HG03469 (cell line): ENCODE measurements at regions not wholly inside any gene's neighbourhood (a gene's known extent, or its start where the extent isn't known, plus 50 kb on each side); places are given as distances from the start of the nearest gene placed in this dataset.

Experiments used
- ATAC-seq: cut with Tn5 transposase; IDR thresholded peaks from one replicate; pipeline ENCODE4 v1.9.1; 2021; ENCODE audit warnings: mild to moderate bottlenecking, moderate library complexity, moderate number of reproducible peaks; ENCODE audit not compliant: unreplicated experiment

DNA sequence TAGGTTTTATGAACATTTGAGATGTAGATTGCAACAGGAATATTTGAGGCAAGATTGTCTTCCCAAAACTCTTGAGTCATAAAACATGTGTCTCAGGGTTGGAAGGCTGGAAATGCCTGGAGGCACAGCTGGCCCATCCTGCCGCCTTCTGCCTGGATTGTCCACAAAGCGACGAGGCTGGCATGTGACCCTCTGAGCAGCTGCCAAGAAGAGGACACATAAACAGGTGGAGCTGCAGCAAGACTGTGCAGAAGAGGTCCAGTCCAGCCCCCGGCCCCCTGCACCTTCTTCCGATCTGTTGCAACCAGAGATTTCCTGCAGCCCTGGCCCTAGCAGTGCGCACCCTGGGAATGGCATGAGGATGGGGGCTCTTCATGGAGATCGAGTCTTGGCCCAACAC lies 101.9 kb upstream of the BCOR start:
- ATAC-seq = no peak

DNA sequence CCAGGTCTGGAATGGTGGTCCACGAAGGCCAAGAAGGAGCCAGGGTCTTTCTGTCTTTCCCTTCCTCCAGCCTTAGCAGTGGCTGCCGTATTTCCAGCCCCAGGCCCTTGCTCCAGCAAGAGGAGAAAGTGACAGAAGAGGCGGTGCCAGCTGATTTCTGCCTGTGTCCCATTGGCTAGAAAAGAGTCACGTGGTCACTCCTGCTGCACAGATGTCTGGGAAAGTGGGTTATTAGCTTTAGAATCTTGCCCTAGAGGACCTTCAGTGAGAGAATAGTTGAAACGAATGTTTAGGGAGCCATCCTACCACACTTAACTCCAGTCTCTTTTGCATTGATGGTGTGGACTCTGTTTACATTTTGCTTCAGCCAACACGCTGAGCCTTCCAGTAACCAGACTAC lies 99.3 kb upstream of the BCOR start:
- no peak for ATAC-seq

DNA sequence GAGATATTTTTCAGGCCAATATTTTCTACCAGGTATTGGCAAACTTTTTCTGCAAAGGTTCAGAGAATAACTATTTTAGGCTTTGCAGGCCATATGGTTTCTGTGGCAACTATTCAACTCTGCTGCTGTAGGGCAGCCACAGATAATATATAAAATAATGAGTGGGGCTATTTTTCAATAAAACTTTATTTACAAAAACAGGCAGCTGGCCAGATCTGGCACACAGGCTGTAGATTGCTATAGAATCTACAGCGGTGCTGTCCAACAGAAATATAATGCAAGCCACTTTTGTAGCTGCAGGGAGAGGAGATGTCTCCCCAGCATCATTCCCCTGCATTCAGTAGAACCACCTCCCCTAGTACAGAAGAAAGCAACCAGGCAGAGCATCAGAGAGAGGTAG lies 97.6 kb upstream of the BCOR start:
- ATAC-seq = no peak

DNA sequence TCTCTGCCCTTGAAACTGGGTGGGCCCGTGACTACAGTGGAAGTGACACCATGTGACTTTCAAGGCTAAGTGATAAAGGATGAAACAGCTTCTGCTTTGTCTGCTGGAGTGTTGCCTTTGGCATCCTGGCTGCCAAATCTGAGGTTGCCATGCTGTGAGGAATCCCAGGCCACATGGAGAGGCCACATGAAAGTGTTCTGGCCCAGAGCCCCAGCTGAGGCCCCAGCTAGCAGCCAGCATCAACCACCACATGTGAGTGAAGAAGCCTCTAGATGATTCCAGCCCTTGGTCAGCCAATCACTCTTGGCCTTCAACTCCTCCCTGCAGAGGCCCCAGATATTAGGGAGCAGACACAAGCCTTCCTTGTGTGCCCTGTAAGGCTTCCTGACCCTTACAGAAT lies 94.4 kb upstream of the BCOR start:
- no peak for ATAC-seq

DNA sequence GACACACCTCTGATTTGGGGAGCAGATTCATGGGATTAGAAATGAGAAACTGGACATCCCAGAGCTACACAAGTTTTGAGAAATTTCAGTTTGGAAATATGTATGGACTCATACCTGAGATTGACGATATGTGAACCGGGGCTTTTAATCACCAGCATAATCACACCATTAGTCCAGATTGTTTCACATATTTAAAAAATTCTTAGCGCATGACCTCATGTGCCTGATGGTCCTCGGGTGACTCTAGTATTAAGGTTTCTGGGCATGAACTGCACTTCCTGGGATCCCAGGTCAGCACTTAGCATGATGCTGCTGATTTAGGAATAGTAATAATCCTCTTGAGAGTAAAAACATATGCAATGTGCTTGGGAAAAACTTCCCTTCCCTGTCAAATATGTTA lies 91.9 kb upstream of the BCOR start:
- no peak for ATAC-seq

DNA sequence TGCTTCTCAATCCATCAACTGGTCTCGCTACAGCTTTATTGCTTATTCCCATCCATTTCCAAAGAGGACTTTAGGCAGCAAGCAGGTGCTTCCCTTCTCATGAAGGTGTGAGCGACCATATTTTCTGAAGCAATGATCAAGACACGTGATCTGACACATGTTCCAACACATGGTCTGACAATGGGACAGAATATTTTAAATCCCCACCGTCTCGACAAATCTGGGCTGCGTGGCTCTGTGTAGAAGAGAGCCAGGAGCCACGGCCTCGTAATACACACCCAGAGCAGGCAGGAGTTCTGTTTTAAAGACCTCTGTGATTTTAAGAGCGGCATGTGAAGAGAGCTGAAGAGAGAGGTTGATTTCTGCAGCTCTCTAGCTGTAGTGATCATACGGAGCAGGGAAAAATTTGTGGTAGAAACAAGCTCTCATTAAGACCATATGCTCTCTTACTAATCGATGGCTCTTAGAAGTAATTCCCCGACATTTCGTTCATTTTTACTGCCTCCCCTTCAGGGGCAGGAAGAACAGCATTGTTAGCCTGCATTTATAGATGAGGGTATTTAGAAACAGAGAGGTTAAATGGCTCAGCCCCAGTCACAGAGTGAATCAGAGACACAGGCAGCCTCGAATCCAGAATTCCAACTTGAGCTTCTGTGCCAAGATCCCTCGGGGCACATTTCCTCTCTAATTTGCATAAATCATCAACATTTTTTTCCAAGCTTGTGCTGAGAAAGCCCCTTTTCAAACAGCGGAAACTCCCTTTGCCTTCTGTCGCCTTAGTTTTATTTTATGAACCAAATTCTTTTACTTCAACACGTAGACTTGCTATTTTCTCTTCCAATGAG lies 91.0 kb upstream of the BCOR start:
- no peak for ATAC-seq

DNA sequence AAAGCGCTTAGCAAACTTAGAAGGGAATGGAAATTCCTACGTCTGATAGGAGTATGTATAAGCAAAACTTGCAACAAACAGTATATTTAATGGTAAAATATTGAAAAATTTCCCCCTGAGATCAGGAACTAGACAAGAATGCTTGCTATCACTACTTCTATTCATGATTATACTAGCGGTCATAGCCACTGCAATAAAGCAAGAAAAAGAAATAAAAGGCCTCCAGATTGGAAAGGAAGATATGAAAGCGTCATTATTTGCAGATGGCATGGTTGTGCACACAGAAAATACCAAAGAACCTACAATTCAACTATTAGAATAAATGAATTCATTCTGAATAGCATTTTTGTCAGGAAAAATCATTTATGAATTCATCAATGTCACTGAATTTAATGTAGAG lies 87.2 kb upstream of the BCOR start:
- ATAC-seq = no peak

DNA sequence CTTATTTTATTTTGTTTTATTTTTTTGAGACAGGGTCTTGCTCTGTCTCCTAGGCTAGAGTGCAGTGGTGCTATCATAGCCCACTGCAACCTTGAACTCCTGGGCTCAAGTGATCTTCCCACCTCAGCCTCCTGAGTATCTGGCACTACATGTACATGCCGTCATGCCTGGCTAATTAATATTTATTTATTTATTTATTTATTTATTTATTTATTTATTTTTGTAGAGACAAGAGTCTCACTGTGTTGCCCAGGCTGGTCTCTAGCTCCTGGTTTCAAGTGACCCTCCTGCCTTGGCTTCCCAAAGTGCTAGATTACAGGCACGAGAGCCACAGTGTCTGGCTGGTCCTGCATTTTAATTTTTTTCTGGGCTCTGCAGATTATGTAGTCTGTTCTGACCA lies 84.9 kb upstream of the BCOR start:
- ATAC-seq = no peak

DNA sequence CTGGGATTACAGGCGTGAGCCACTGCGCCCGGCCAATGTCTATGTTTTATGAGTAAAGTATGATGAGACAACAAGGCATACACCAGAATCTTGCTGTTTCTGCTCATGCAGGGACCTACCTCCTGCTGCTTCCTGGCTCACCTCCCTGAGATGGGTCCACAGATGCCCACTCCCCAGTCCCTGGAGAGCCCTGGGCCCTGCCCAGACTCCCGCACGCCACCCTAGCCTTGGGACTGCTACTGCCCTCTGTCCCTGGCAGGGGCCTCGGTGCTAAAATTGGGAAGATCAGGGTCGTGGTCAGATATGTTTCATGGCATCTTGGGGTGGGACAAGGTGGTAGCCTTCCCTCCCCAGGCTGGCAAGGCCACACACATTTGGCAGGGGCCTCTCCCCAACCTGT lies 84.3 kb upstream of the BCOR start:
- no peak for ATAC-seq

DNA sequence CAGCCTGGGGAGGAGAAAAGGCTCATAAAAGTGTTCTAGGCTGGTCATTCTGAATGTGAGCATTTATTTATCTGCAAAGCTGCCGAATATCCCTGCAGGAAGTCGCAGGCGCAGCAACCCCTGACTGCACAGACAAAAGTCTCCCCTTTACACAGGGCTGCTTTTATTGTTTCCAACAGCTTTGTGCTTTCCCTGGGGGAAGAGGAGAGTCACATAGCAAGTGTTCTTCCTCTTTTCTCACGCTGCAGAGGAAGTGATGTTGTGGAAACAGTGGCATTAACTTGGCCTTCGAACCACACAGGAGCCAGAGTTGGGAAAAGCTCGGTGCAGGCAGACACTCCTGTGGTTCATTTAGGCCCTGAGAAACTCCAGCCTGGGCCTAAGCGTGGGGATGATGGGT lies 81.5 kb upstream of the BCOR start:
- ATAC-seq = no peak

DNA sequence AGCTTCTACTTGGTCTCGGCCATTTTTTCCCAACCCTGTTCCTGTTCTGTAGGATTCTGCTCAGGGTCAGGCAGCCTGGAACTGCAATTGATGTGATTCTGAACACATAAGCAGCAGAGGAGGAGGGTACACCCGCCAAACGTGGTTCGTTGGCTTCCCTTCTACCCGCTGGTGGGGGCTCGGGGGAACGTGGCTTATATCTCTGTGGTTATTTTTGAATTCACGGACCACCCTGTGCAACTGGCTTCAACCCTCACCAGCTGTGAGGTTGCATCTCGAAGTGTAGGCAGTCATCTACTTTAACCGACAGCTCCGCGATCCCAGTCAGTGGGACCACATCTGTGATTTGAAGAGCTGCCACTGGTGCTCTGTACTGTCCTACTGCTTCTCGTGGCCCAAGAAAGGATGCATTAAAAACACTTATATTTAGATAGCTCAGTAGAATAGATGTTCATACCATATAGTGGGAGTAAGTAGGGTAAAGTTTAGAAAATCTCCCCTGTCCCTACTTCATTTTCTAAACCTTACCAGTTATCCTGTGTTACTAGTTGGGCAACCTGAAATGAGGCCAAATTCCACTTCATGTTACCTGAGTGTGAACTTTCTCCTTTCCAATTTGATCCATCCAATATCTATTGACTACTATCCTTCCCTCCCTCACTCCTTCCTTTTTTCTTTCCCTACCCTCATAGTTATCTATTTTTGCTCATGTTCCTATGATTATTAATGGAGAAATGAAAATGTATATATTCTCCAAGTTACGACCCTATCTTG lies 80.4 kb upstream of the BCOR start:
- ATAC-seq = no peak

DNA sequence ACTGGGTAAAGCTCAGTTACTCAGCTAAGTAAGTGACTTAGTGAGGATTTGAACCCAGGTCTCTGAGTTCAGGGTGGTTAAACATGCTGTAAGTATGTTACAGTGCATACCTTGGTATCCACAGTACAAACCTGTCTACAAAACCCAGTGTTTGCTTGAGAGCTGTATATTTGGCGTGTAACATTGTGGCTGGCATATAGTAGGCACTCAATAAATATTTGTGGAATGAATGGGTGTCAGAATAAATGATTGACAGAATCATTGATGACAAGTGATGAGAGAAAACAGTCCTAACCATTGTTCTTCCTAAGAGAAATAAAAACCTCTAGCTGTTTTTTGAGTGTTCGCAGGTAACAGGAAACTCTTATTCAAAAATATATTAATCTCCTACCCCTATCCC lies 79.7 kb upstream of the BCOR start:
- no peak for ATAC-seq

DNA sequence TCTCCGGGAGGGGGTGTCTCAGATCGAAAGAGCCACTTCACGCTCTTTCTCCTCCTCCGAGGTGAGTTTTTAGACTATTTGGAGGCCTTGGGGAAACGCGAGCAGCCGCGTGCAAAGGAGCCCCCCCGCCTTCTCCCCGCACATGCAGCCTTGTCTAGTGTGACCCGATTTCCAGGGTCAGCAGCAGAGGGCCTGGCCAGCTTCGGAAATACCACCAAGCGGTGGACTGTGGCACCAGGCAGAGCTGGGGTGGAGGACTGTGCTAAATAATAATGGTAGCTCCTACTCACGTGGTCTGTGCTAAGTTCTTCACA lies 79.3 kb upstream of the BCOR start:
- no peak for ATAC-seq

DNA sequence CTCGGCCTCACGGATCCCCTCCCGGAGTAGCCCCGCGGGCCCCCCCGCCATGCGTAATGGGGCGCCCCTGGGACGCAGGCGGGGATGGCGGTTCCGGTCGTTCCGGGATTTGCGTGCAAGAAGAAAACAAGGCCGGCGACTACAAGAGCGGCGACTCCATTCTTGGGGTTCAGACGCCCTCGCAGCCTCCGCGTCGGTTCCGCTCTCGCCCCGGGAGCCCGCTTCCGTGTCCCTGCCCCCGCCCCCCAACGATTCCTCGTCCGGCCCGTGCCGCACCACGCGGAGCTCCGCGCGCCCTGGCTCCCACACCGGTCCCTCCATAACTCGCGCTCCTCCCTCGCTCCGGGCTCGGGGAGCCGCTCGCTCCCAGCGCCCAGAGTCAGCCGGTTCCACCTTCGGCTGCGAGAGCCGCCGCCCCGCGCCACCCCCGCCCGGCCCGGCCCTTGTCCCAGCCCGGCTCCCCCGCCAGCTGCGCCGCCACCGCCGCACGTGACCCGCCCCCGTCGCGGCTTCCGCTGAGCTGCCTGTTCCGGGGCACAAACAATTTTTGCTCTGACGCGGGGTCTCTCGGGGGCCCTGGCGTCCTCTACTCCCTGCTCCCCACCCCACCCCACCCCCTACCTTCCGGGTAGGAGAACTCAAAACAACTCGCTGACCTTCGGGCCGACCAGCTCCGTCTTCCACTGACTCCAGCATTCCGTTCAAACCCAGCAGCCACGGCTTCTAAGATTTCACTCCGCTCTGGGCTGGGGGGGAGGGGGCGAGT lies 78.8 kb upstream of the BCOR start:
- no peak for ATAC-seq

DNA sequence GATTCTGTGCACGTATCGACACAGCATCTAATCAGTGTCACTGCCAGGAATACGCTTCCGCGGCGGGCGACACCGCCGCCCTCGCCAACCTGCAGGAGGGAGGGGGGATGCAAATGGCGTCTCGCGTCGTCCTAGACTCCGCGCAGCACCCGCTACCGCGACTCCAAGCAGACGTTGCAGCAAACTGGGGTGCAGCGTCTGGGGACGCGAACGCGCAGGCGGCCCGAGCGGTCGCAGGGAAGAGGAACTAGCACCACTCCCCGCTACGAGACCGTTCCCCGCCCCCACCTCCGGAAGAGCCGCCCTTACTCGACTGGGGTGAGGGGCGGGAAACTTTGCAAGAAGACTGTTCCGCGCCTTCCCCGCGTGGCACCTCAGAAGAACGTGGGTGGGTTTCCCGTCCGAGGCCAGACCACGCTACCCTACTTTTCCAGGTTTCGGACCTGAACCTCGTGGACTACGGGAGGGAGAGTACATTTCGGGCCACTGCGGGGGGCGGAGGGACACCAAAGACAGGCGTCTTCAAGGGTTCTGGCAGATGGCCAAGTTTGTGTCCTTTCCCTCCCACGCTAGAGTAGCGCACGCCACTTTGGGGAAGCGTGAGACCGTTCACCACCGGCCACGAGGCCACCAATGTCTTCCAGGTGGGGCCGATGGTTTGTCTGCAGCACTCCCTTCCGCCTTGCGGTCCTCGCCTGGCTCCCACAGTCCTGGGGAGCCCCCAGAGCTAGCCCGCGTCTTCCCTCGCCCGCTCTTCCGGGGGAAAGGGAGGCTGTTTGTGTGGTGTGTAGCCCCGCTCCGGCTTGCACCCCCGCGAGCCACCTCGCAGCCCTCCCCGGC lies 78.0 kb upstream of the BCOR start:
- ATAC-seq = no peak

DNA sequence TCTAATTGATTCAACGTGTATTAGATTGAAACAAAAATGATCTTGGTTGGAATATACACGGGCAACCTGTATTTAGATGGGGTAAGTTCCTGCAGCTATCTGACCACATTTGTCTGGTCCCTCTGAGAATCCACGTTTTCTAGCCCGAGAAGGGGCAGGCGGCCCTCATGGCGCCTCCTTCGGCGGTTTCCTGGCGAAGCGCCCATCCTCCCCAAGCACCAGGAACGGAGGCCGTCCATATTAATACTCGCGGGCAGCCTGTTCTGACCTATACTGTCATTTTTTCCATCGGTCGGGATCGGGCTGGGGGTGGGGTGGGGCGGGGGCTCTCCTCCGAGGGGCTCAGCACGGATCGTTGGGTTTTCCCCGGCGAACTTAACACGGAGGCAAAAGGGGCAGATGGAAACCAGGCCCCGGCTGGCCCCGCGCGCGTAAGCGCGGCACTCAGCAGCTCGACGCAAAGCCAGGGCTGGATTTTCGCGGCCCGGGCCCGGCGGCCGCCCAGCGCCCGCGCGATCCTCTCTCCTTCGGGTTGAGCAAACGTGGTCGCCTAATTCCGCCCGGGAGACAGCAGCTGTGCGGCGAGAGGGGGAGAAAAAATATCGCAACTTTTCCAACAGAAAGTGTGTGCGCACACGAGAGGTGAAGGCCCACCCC lies 77.2 kb upstream of the BCOR start:
- no peak for ATAC-seq

DNA sequence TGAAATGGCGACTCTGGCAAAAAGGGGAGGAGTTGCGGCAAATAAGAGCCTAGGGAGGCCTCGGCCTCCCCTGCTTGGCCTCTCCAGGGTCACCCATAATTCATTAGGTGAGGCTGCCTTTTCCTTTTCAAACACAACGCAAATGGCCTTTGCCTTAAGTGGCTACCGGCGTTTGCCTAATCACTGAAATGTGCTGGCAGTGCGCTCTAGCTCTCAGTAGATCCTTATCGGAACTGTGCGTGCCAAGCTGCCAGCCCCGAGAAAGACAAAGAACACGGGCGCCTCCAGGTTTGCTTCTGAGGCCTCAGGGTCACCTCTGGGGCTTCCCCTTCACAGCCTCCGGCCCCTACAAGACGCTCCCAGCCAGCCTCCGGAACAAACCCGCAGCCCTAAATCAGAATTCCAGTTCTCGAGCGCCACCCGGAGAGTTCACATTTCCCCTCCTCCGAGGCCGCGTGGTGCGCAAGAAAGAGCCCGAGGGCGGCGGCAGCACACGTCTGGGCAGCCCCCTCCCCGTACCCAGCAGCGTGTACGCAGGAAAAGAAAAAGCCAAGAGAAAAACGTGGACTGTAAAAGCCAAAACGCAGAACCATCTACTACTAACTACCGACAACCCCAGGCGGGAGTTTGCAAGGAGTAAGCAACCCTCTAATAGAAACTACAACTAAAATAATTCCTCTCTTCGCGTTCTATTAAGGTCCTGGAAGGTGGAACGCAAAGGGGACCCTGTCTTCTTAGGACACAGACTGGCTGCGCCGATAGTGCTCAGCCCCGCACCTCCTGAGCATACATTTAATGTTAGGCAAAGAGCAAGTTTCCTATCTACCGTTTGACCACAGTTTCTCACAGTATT lies 76.5 kb upstream of the BCOR start:
- no peak for ATAC-seq

DNA sequence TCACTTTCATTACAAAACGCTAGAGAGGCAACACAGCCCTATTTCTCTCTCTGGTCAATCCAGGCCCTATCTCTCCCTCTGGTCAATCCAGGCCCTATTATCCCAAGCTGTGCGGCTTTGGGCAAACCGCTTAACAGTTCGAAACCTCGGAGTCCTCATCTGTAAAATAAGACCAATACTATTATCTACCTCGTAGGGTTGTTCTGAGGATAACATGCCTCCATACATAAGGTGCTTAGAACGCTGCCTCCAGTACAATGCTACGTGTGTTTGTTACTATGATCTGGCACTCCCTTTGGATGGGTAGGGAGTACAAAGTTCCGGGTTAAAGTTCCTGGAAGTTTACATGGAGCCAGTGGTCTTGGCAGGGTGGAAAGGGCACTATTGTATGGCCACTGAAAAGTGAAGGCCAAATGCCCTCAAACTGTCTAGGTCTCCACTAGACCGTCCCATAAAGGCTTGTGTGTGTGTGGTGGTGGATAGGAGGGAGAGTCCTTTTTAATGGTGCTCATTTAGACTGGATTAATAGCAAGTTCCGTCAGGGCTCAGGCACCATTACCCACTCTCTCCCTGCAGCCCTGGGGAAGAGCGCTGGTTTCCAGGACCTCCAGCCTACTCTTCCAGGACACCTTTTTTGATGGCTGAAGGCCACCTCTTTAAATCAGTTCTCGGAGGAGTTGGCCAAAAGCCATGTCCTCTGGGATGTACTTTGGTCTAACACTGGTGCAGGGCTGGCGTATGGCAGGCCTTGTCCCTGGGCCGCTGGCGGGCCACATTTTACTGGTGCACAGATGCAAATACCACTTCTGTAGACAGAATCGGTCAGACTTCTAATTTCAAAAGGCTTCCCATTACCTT lies 75.6 kb upstream of the BCOR start:
- no peak for ATAC-seq
